ENCODE measurements at regions not wholly inside any gene's neighbourhood (a gene's known extent, or its start where the extent isn't known, plus 50 kb on each side); places are given as distances from the start of the nearest gene placed in this dataset.

GRCh38 chr12:107957459-107957858 lies 171.6 kb upstream of the WSCD2 start (continued):
- TF ChIP-seq RAD21 (IDR thresholded peaks at IDR 0.05; ENCODE audit: low read depth) (no peak), POLR2AphosphoS5 (IDR thresholded peaks at IDR 0.05; ENCODE audit: low read depth, low read length) (no peak), ZNF274 (IDR thresholded peaks at IDR 0.05; ENCODE audit: low read depth, low read length) (no peak), SRF (IDR thresholded peaks at IDR 0.05; ENCODE audit: low read depth) (no peak), SIN3A (IDR thresholded peaks at IDR 0.05; ENCODE audit: low read depth) (no peak), FOSL1 (IDR thresholded peaks at IDR 0.05; ENCODE audit: low read depth) (no peak)

- H3K4me1 ChIP-seq (ENCODE audit: control insufficient read depth in 1 of 2, insufficient read depth in 2 of 2, low read length in 2 of 2) = no peaks in the 10 kb centered on the region
- no peak overlapping the region for H2AFZ ChIP-seq (ENCODE audit: low read depth, low read length, poor library complexity, severe bottlenecking)
- H3K36me3 ChIP-seq (ENCODE audit: control insufficient read depth in 1 of 2, insufficient read depth in 2 of 2, low read length in 2 of 2) = no peaks in the 10 kb centered on the region
- DNase-seq (ENCODE audit: low read depth, low spot score) (no peak), ATAC-seq (no peak)
- ChIA-PET POLR2A (no interaction called here), RAD21 (ENCODE audit: low non-redundant PET in 1 of 2, low total read pairs in 2 of 2, uncharacterized antibody in 2 of 2, unreplicated experiment in 2 of 2) (no interaction called here), CTCF (no interaction called here)
- H3K4me2 ChIP-seq (ENCODE audit: low read length) = no peak overlapping the region
- H3K4me3 ChIP-seq (replicated peaks in 1 of 2; ENCODE audit: low read depth in 1 of 2, low read length in 2 of 2) = no peak overlapping the region
- H3K9me2 ChIP-seq (ENCODE audit: insufficient read depth) = no peaks in the 10 kb centered on the region
- no peaks in the 10 kb centered on the region for H3K79me2 ChIP-seq (ENCODE audit: insufficient read depth, low read length)
- no peak overlapping the region for H3K9ac ChIP-seq (ENCODE audit: low read length)
- peaks cover 41% of the 10 kb centered on the region for H3K27me3 ChIP-seq (ENCODE audit: insufficient read depth, low read length)
- H4K20me1 ChIP-seq (ENCODE audit: insufficient read depth) = no peaks in the 10 kb centered on the region
- BruUV-seq (replicated peaks) = no TSS peak
- H3K9me3 ChIP-seq (ENCODE audit: control insufficient read depth in 1 of 2, insufficient read depth in 1 of 2, low read depth in 1 of 2, low read length in 2 of 2) = no peaks in the 10 kb centered on the region
- no peak overlapping the region for H3K27ac ChIP-seq (ENCODE audit: low read depth, low read length)
- intact Hi-C loops (cut with micrococcal nuclease) = no loop called here
- TF ChIP-seq MAX (IDR thresholded peaks at IDR 0.05) (no peak), ZBTB33 (IDR thresholded peaks at IDR 0.05; ENCODE audit: extremely low read depth, insufficient replicate concordance, low read length) (no peak), YY1 (IDR thresholded peaks at IDR 0.05; ENCODE audit: extremely low read depth, insufficient replicate concordance, low read depth, low read length) (no peak)
These were observed 165.5 kb upstream of the WSCD2 start for GRCh38 chr12:107963635-107964034.

Measured in HCT116 (cell line).